Frontal cortex (tissue), 3 donors: ENCODE measurements at regions not wholly inside any gene's neighbourhood (a gene's known extent, or its start where the extent isn't known, plus 50 kb on each side); places are given as distances from the start of the nearest gene placed in this dataset.
"Not testable (repeated sequence)": the region's sequence is repeated elsewhere in the genome, so short reads cannot be mapped to it uniquely, and the experiment has no call there.

Experiments
- DNase-seq, 2 donors: peaks; one replicate each; pipeline ENCODE4 v3.0.0; 2012; ENCODE audit warnings: low spot score in 2 of 2
- FAIRE-seq: peaks from 2 replicates; lab custom pipeline; 2012; peaks lifted over from hg19 to GRCh38; lab: Jason Lieb, UNC
- donor health status: control.
- donor health status: control.
- donor health status: control.

DNA sequence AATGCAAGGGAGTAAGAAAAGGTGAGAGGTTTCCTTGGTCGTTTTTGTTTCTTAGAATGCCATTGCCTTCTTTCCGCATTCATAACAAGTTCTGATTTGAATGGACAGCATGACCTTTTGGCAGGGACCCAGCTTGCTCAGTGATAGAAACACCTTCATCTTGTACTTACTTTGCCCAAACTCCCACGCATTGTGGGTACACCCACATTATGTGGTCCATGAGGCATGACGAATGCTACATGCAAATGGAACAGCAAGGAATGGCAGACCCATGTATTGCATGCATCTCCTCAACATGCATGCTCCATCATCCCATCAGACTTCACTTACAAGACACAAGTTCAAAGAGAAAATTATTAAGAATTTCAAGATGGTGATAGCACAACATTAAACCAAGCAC is 102.8 kb downstream of the CDC7 start:
- FAIRE-seq (no peak), DNase-seq (no peak)

DNA sequence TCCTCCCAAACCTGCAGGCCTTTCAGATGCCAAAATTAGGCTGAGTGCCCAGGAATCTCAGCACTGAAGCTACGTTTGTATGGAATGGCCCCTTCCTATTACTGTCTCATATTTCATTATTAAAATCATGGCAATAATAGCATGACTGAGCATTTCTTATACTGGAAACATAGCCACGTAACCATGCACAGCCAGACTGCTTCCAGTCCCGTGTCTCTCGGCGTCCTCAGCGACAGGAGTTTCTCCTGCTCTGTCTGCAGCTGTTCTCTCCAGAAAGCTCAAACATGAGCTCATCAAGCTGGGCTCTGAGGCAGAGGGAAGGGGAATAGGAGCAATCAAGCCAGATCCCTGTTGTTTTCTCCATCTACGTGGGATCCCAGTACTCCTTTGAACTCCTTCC is 104.0 kb downstream of the CDC7 start:
- DNase-seq: no peak
- no peak for FAIRE-seq

DNA sequence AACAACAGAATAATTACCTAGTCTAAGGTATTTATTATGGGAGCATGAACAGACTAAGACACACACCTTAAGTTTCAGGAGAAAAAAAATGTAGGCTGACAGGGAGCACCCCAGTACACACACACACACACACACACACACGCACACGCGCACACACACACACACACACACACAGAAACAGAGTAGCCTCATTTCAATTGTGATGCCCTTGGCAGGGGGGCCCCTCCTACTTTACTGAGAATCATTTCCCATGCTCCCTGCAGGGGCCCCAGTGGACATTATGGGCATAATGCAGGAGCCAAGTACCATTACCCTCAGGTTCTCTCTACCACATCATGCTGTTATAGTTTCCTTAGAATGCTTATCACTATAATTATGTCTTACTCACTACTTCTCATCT is 104.9 kb downstream of the CDC7 start:
- FAIRE-seq: no peak

DNA sequence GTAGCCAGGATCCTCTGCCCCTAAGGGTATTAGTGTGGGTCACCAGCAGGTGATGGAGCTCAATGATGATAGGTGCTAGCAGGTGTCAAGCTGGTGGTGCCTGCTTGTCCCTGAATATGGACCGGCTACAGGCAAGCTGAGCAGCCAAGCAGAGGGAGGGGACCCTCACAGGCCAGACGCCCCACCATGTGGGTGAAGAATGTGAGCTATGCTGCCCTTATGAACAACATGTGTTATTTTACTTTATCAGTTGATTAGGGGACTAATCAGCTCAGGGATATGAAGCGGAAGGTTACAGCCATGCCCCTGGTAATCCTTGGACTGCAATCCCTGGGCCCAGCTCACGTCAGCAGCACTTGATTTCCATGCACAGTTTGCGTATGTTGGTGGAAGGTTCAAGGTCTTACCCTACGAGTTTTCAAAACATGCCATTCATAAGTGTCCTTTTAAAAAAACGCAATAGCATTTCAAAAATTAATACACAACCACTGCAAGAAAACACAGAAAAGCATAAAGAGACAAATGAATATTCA is 106.0 kb downstream of the CDC7 start:
- DNase-seq (no peak), FAIRE-seq (no peak)

More for the DNA sequence above, 104.9 kb downstream of the CDC7 start:
- DNase-seq: no peak

DNA sequence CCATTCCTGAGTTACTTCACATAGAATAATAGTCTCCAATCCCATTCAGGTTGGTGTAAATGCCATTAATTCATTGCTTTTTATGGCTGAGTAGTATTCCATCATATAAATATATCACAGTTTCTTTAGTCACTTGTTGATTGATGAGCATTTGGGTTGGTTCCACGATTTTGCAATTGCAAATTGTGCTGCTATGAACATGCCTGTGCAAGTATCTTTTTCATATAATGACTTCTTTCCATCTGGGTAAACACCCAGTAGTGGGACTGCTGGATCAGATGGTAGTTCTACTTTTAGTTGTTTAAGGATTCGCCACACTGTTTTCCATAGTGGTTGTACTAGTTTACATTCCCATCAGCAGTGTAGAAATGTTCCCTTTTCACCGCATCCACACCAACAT is 107.0 kb downstream of the CDC7 start:
- not testable (repeated sequence) for FAIRE-seq, DNase-seq

DNA sequence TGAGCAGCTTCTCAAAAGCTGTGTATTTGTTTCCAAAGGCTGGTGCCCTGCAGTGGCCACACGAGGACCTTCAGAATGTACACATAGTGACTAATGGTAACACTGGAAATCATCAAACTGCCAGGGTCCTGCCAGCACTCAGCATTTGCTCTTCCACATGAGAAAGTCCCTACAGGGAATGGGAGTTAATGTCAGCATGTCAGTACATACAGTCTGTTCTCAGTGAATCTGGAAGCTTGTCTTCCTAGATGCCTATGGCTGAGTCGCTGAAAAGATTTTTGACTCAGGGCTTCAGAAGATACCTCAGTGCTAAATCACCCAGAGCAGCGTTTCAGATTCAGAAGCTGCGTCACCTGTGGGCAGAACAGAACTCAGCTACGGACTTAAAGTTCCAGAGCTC is 108.2 kb downstream of the CDC7 start:
- DNase-seq (no peak), FAIRE-seq (no peak)

DNA sequence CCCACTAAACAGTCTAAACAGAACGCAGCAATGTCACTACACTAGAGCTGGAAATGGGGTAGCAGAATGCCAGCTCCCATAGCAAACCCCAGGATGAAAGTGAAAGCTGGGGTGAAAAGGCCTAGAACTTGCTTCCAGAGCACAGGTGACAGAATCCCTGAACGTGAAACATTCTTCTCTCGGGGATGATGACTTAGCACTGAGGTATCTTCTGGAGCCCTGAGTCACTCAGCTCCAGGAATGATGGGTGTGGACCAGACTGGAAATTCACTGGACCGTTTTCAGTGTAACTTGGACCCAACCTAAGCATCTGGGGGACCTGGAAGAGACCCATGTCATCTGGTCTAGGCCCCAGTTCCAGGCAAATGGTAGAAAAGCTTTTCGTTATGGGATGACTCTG is 108.9 kb downstream of the CDC7 start:
- FAIRE-seq: no peak
- no peak for DNase-seq

DNA sequence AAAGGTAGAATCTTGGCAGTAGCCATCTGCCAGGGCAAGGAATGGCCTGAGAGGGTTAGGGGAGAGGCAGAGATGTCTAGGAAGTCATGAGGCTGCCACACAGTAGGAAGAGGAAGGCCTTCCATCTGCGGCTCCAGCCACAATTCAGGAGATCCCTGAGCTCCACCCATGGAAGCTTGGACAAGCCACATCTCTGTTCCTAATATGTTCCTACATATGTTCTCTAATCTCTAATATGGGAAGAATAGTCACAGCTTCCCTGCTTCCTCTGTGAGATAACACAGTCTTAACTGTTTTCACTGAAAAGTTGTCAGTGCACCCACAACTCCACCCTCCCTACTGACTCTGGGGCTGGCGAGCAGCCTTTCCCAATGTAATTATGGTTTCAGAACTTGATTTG is 109.5 kb downstream of the CDC7 start:
- no peak for FAIRE-seq

DNA sequence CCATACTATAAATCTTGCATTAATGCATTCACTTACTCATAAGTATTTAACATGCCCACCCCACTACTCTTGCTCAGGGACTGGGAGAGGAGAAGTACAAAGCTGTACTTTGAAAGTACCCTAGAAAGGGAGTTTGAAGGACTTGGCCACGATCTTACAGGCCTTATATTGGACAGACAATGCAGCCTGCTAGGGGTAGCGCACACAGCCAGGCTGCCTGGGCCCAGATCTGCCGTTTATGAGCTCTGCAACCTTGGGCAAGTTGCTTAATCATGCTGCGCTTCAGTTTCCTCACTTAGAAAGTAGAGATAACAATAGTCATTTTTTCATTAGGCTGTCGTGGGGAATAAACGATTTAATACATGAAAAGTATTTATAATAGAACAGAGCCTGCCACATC is 110.1 kb downstream of the CDC7 start:
- no peak for DNase-seq
- FAIRE-seq: no peak

More for the DNA sequence above, 109.5 kb downstream of the CDC7 start:
- DNase-seq: no peak

DNA sequence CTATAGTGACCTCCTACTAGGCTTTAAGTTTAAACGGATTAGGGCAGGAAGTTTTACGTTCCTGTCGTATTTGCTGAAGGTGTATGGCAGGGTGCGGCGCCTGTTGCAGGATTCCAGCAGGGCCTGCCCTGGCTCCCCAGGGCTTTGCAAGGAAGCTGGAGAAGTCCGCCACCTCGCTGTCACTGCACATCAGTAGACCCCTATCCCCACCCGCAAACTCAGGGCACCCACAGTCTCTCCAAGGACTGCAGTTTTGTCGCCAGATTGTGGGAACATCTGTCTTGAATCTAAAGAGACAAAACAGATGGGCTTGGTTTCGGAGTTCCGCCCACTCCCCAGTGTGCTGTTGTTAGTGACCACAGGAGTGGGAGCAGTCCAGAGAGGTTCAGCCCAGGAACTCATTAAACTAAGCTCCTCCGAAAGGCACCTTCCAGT is 110.8 kb downstream of the CDC7 start:
- no peak for FAIRE-seq
- no peak for DNase-seq

DNA sequence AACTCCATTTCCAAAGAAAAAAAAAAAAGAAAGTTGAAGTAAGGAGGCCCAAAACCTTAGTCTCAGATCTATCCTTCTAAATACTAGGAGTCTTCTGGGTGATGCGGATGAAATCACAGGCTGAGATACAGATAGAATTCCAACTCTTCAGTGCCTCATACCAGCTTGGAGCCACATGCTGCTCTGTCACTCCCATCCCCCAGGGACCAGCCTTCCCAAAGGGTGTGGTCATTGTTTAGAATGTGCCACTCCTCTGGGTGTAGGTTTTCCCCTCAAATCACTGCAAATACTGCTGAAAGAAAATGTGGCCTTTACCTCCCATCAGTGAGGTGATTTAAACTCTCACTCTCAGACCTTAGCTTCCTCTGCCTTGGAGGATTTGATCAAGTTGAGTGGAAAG is 112.9 kb downstream of the CDC7 start:
- DNase-seq (no peak), FAIRE-seq (no peak)

DNA sequence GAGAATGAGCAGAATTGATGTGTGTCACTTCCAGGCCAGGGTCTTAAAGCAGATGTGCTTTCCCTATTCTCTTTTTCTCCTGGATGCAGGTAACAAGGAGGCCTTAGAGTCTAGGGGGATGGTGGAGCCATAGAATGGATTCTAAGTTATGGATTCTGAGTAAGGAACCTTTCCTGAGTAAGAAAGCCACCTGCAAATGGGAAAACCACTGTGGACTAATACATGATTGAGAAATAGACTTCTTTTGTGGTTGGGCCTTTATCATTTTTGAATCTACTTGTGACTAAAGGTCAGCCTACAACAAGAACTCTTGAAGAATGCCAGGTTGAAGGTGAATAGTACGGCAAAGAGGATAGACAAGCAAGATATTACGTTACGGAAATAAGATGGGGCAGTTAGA is 116.1 kb downstream of the CDC7 start:
- no peak for FAIRE-seq
- DNase-seq: no peak

DNA sequence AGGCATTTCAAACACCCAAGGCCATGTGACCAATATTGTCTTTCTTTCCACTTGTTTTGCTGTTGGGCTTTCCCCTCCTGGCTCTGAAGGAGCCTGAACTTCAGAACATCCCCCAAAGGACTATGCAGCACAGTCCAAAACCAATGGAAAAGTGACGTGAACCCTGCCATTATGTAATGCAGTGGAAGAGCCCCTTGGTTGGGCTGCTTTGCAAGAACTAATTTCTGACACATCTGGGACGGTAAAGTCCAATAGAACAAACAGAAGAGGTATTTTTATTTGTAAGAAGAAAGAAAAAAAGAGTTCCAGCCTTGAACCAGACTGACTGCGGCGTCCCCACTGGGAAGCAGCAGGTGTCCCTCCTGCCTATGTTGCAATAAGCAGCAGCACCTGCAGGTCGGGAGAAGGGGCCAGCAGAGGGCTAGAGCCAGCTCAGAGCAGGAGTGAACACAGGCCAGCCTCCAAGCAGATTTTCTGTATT is 116.7 kb downstream of the CDC7 start:
- no peak for DNase-seq
- no peak for FAIRE-seq

DNA sequence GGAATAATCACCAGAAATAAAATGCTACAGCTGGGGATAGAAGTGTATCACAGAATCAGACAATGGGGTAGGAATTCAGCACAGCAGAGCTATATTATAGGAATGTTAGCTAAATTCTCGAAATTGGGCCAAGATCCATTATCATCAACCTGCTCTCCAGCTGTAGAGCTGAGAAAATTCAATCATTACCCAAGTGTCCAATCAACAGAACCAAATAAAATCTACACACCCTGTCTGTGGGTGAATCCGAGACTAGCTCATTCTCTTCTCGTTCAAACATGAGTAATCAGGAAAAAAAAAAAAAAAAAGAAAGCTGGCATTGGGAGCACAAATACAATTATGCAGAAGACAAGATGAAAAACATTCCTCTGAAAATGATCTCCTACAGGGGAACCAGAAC is 119.2 kb downstream of the CDC7 start:
- no peak for DNase-seq
- no peak for FAIRE-seq

DNA sequence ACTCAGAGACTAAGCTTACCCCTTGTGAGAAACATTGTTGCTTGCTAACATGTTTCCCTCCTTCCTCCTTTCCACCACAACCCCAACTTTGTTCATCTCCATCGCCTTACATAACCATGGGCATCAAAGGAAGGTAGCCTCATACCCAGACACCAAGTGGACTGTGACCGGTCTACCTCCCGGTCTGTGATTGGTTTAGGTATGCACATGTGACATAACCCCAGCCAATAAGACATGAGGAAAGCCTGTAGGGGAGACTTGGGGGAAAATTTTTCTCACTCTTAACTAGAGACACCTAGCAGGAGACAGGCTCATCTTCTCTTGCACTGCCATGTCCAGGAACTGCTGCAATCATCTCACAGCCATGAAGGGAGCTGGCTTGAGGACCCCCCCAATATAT is 120.7 kb downstream of the CDC7 start:
- DNase-seq (no peak), FAIRE-seq (no peak)

DNA sequence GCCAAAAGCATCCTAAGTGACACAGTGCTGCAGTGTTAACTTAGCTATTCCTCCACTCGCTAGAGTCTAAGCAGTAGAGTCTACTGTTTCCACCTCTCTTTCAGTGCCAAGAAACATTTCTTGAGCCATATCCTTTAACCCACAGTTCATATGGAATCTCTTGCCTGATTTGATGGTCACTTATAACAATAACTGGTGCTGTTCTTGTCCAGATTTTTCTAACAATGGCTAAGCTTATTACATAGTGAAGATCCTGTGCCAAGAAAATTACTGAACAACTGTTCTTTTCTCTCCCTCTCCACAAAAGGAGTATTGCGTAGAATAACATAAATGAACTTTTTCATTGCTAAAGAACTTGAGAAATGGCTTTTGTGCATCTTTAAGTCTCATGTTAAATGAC is 121.3 kb downstream of the CDC7 start:
- DNase-seq (no peak), FAIRE-seq (no peak)

DNA sequence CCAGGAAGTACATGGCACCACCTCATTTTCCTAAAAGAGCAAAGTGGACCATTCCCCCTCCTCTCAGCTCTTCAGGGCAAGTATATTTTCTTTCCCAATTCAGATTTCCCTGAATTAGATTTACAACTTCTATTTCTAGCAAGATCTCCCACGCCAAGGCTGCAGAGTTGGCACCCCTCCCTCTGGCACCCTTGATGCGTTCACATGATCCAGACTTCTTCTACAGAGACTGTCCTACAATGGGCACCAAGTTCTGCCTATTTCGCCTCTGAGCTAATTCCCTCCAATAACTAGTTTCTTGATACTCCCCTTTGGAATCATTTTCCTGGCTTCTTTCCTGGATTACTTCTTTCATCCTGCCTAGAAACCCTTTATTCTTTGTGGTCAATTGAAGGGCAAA is 122.0 kb downstream of the CDC7 start:
- DNase-seq (peak; percentile 9 to 17), FAIRE-seq (no peak)

DNA sequence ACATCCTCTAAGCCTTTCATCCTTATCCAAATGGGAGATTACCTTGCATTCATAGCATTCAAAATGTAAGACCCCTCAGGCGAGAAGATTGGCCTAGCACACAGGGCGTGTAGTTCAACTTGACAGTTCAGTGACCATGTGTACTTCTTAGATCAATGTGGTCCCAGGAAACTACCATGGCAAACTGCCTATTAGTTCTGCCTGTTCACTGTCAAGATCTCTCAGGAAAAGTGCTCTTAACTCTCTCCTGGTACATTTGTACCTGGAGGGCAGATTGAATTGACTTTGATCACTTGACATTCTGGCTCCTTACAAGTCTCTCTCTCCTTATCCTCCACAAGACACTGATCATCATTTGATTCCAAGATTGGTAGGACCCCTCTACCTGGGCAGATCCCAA is 122.4 kb downstream of the CDC7 start:
- DNase-seq (no peak), FAIRE-seq (no peak)

DNA sequence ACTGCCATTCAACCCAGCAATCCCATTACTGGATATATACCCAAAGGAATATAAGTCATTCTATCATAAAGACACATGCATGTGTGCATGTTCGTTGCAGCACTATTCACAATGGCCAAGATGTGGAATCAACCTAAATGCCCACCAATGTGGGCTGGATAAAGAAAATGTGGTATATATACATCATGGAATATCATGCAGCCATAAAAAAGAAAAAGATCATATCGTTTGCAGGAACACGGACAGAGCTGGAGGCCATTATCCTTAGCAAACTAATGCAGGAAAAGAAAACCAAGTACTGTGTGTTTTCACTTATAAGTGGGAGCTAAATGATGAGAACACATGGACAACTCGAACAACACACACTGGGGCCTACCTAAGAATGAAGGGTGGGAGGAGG is 123.7 kb downstream of the CDC7 start:
- FAIRE-seq (no peak), DNase-seq (no peak)
